ENCODE measurements at regions not wholly inside any gene's neighbourhood (a gene's known extent, or its start where the extent isn't known, plus 50 kb on each side); places are given as distances from the start of the nearest gene placed in this dataset.
A peak's percentile ranks its signal among the peaks of the same experiment; 100 is the strongest.

- Histone ChIP-seq H3K14ac (ENCODE audit: insufficient read depth, low read length) (no peak overlapping the region), H4K91ac (ENCODE audit: insufficient read length, low read depth, low read length) (no peak overlapping the region), H4K8ac (replicated peaks; ENCODE audit: insufficient read length, low read depth, low read length) (peak overlapping the region; percentile 10), H3K23ac (ENCODE audit: insufficient read length, low read depth, low read length) (no peak overlapping the region), H2AFZ (ENCODE audit: low read length) (no peak overlapping the region), H3K23me2 (ENCODE audit: insufficient read length, low read depth, low read length, poor library complexity, severe bottlenecking) (no peaks in the 10 kb centered on the region), H3K9ac (ENCODE audit: extremely low read depth, insufficient read length, low read length) (no peak overlapping the region), H3K79me2 (ENCODE audit: insufficient read depth, low read length) (no peaks in the 10 kb centered on the region), H3K4ac (ENCODE audit: low read depth, low read length) (no peak overlapping the region), H2BK5ac (ENCODE audit: insufficient read length, low read length) (no peak overlapping the region), H3K27ac (ENCODE audit: insufficient read length, low read depth, low read length) (no peak overlapping the region), H2BK15ac (ENCODE audit: low read depth, low read length) (0 out of 2 replicates have a peak overlapping the region, but pooled peaks have one; percentile 10), H3K4me1 (ENCODE audit: insufficient read depth, low read length) (no peaks in the 10 kb centered on the region), H3K18ac (ENCODE audit: insufficient read length, low read depth, low read length) (no peak overlapping the region), H2BK120ac (ENCODE audit: low read depth, low read length, poor library complexity, severe bottlenecking) (no peak overlapping the region), H3K79me1 (ENCODE audit: insufficient read depth, low read depth, low read length, poor library complexity, severe bottlenecking) (no peaks in the 10 kb centered on the region), H4K5ac (ENCODE audit: insufficient read length, low read depth, low read length) (no peak overlapping the region), H3K4me2 (ENCODE audit: insufficient read depth, insufficient read length, low read length) (no peak overlapping the region), H3K56ac (ENCODE audit: insufficient read length, low read depth, low read length) (no peak overlapping the region), H4K20me1 (ENCODE audit: control insufficient read depth, insufficient read depth, insufficient read length) (no peaks in the 10 kb centered on the region), H3K9me3 (ENCODE audit: control insufficient read depth, low read depth, low read length) (no peaks in the 10 kb centered on the region), H2BK12ac (ENCODE audit: insufficient read length, low read depth, low read length) (no peak overlapping the region), H3T11ph (ENCODE audit: low read length) (no peak overlapping the region), H3K27me3 (ENCODE audit: insufficient read depth, low read length) (no peaks in the 10 kb centered on the region), H2BK20ac (ENCODE audit: low read depth, low read length, poor library complexity, severe bottlenecking) (no peak overlapping the region), H2AK5ac (ENCODE audit: insufficient read length, low read length) (no peak overlapping the region)
- H3K4me1 Mint-ChIP-seq: no peaks in the 10 kb centered on the region
- no peak overlapping the region for H3K4me3 Mint-ChIP-seq
- no CpG with 5 or more reads among the region's 11 CpGs for WGBS (ENCODE audit: extremely low coverage, insufficient read length, low lambda C conversion rate)
- TF ChIP-seq CTCF (conservative IDR thresholded peaks at IDR 0.05): no peak
- no peaks in the 10 kb centered on the region for H3K36me3 Mint-ChIP-seq (ENCODE audit: insufficient read depth in 1 of 3, low read depth in 3 of 3)
- H3K9me3 Mint-ChIP-seq: no peaks in the 10 kb centered on the region; a peak in 1 of 5 replicates
- H3K27ac Mint-ChIP-seq: peak overlapping the region in 1 of 3 experiments; percentile 46; a peak in 1 of 7 replicates
- H3K27me3 Mint-ChIP-seq (ENCODE audit: low read depth): no peaks in the 10 kb centered on the region; the same call in 1 of the 2 replicates
- DNase-seq: no peak
Observed at GRCh38 chr9:87223392-87224246, 274.0 kb upstream of the DAPK1 start.
